HL-60 (cell line): ENCODE measurements at regions not wholly inside any gene's neighbourhood (a gene's known extent, or its start where the extent isn't known, plus 50 kb on each side); places are given as distances from the start of the nearest gene placed in this dataset.
"Not testable (repeated sequence)": the region's sequence is repeated elsewhere in the genome, so short reads cannot be mapped to it uniquely, and the experiment has no call there.

ENCODE experiments used
- DNase-seq, 2 experiments: peaks; one replicate each; pipeline ENCODE4 v3.0.0-alpha.2; 2010 to 2020; ENCODE audit warnings: low read depth in 1 of 2, low spot score in 1 of 2
- H3K27ac ChIP-seq: fragments of 250-450 bp; sonication (Bioruptor Pico); replicated peaks from 2 replicates; pipeline ENCODE4 v1.5.1; 2020; ENCODE audit warnings: mild to moderate bottlenecking, moderate library complexity
- H3K27me3 ChIP-seq: fragments of 250-450 bp; sonication (Bioruptor Pico); 2 replicates; pipeline ENCODE4 v1.5.1; 2021; ENCODE audit warnings: mild to moderate bottlenecking, moderate library complexity; ENCODE audit not compliant: insufficient read depth, poor library complexity, severe bottlenecking
- H3K4me3 ChIP-seq: replicated peaks from 2 replicates; pipeline ENCODE4 v1.5.1; 2011; ENCODE audit warnings: mild to moderate bottlenecking, control low read depth, low read length; ENCODE audit not compliant: insufficient read depth
- CTCF ChIP-seq: IDR thresholded peaks from one replicate; pipeline ENCODE4 v1.5.1; 2011; ENCODE audit warnings: low read length, control low read depth, inconsistent platforms; ENCODE audit not compliant: insufficient read depth
- GABPA ChIP-seq: IDR thresholded peaks from 2 replicates; pipeline ENCODE4 v1.6.1; 2012; ENCODE audit warnings: low read depth
- POLR2AphosphoS5 ChIP-seq: IDR thresholded peaks from 2 replicates; pipeline ENCODE4 v1.6.1; 2012; ENCODE audit warnings: low read depth
- SPI1 ChIP-seq: IDR thresholded peaks from 2 replicates; pipeline ENCODE4 v1.6.1; 2012; ENCODE audit warnings: low read depth, mild to moderate bottlenecking, borderline replicate concordance
- TF ChIP-seq, protein P1 (sequence below): IDR thresholded peaks from 2 replicates; pipeline ENCODE4 v1.6.1; 2012; ENCODE audit warnings: low read depth; ENCODE audit not compliant: insufficient replicate concordance

DNA sequence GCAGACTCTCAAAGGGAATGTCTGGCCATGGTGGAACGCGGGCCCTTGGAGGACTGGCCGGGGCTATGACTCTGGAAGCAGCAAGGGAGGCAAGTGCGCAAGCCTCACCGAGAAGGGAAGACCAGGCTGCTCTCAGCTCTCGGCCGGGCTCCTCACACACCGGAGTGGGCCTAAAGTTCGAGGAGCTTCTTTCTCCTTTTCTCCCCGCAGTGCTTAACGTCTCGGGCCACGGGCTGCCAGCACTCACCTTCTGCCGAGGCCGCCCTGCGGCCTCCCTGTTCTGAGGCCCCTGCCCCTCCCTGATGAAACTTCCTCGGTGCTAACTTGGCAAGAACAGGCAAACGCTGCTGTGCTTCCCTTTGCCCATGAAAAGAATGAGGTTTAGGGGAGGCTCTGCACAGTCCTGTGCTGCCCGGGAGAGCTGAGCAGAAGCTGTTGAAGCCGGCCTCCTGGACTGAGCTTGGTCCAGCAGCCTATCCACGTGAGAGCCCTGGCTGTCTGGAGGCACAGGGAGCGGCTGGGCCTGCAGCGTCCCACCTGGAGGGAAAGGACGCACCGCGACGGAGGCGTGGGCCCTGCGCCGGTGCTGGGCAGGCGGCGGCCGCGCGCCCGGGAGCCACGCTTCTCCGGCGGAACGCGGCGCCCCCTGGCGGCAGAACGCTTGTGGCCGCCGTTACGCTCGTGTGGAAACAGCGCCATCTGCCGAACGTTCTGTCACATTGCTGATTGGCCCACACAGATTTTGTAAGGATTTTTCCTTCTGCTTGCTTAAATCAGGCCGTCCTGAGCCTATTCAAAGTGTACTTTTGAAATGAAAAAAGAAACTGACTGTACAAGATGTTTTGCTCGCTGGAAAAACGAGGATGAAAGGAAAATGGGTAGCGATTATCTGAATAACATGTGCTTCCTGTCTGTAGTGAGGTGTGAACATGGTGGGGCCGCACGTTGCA, 65.0 kb upstream of the TMEM45B start:
- Histone ChIP-seq H3K4me3 (no peak overlapping the region), H3K27me3 (peaks cover 11% of the 10 kb centered on the region), H3K27ac (no peak overlapping the region)
- DNase-seq = peak; percentile 57 to 70
- TF ChIP-seq SPI1 (no peak), CTCF (peak; percentile 94)
- TF ChIP-seq, protein P1, sequence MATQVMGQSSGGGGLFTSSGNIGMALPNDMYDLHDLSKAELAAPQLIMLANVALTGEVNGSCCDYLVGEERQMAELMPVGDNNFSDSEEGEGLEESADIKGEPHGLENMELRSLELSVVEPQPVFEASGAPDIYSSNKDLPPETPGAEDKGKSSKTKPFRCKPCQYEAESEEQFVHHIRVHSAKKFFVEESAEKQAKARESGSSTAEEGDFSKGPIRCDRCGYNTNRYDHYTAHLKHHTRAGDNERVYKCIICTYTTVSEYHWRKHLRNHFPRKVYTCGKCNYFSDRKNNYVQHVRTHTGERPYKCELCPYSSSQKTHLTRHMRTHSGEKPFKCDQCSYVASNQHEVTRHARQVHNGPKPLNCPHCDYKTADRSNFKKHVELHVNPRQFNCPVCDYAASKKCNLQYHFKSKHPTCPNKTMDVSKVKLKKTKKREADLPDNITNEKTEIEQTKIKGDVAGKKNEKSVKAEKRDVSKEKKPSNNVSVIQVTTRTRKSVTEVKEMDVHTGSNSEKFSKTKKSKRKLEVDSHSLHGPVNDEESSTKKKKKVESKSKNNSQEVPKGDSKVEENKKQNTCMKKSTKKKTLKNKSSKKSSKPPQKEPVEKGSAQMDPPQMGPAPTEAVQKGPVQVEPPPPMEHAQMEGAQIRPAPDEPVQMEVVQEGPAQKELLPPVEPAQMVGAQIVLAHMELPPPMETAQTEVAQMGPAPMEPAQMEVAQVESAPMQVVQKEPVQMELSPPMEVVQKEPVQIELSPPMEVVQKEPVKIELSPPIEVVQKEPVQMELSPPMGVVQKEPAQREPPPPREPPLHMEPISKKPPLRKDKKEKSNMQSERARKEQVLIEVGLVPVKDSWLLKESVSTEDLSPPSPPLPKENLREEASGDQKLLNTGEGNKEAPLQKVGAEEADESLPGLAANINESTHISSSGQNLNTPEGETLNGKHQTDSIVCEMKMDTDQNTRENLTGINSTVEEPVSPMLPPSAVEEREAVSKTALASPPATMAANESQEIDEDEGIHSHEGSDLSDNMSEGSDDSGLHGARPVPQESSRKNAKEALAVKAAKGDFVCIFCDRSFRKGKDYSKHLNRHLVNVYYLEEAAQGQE = no peak

- TF ChIP-seq GABPA (no peak), CTCF (no peak), POLR2AphosphoS5 (no peak), SPI1 (no peak)
- TF ChIP-seq, protein P1 = no peak
- no peak for DNase-seq
- Histone ChIP-seq H3K27ac (no peak overlapping the region), H3K4me3 (no peak overlapping the region), H3K27me3 (peaks cover 11% of the 10 kb centered on the region)
Observed at GRCh38 chr11:129751511-129751910, 64.1 kb upstream of the TMEM45B start.

GRCh38 chr11:129763569-129763968, 52.1 kb upstream of the TMEM45B start:
- not testable (repeated sequence) for H3K27me3 ChIP-seq, H3K4me3 ChIP-seq, H3K27ac ChIP-seq, DNase-seq

- DNase-seq, H3K4me3 ChIP-seq, H3K27me3 ChIP-seq, H3K27ac ChIP-seq: not testable (repeated sequence)
Observed at GRCh38 chr11:129764204-129764603, 51.4 kb upstream of the TMEM45B start.
